Activated CD4-positive, CD25-positive, alpha-beta regulatory T cell (primary cell): ENCODE measurements at regions not wholly inside any gene's neighbourhood (a gene's known extent, or its start where the extent isn't known, plus 50 kb on each side); places are given as distances from the start of the nearest gene placed in this dataset.
"Not testable (repeated sequence)": the region's sequence is repeated elsewhere in the genome, so short reads cannot be mapped to it uniquely, and the experiment has no call there.

Experiments used
- DNase-seq, 4 experiments: peaks; one replicate each; lab custom pipeline; 2025; lab: John Stamatoyannopoulos, UW

DNA sequence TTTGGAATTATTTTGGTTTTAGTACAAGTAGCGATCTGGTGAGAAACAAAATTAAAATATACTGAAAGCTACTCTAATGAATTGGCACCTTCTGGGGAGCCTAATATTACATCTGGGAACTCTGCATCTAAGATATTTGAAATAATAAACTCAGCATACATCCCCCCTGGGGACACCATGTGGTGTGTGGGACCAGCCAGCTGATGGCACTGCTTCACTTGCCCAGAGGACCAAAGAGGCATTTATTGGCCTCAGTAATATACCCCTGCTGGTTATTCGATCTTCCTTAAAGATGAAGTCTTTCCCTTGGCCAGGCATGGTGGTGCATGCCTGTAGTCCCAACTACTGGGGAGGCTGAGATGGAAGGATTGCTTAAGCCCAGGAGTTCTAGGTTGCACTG is 195.1 kb upstream of the AUTS2 start:
- no peak for DNase-seq

DNA sequence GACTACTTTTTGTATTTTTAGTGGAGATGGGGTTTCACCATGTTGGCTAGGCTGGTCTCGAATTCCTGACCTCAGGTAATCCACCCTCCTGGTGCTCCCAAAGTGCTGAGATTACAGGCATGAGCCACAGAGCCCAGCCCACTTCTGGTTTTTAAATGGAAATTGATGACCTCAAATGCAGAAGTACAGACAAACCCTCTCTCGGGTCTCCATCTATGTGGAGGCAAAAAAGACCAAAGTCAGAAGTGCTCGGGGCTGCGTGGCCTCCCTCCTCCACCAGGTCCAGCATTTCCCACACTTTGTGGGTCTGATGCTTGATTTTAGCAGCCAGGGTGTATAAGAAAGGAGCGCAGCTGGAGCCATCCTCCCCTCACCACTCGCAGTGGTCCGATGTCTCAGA is 187.3 kb upstream of the AUTS2 start:
- no peak for DNase-seq

DNA sequence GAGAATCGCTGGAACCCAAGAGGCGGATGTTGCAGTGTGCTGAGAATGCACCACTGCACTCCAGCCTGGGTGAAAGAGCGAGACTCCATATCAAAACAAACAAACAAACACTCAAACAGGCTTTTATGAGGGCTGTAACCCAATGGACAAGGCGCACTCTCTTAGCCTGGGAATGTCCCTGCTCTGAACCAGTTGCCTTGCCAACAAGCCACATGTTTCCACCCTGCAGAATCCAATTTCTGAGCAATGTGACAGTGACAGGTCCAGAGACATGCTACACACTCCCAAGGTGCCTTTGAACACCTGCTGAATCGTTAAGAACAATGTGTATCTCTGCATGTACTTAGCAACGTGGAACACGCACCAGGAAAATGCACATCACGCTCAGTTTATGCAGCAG is 186.8 kb upstream of the AUTS2 start:
- DNase-seq: no peak

DNA sequence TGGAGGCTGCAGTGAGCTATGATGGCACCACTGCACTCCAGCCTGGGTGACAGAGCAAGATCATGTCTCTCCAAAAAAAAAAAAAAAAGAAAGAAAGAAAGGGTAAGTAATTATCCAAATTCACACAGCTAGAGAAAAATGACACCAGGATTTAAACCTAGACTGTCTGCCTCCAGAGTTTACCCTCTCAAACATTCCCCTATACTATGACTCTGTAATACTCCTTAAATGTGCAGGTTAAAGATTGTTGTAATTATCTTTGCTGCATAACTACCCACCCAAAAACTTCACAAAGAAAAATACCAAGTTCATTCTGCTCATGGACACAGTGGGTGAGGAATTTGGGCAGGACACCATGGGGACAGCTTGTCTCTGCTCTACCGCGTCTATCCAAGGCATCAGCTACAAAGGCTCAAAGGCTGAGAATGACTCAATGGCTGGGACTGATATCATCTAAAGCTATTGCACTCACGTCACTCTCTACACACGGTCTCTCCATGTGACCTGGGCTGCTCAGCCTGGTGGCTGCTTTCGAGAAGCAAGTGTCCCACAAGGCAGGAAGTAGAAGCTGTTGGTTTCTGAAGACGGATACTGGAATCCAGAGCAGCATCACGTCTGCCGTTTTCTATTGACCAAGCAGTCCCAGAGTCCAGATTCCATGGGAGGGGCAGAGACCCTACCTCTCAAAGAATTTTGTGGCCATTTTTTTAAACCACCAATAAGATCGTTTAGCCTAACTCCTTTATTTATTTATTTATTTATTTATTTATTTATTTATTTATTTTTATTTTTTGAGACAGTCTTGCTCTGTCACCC is 185.7 kb upstream of the AUTS2 start:
- no peak for DNase-seq

DNA sequence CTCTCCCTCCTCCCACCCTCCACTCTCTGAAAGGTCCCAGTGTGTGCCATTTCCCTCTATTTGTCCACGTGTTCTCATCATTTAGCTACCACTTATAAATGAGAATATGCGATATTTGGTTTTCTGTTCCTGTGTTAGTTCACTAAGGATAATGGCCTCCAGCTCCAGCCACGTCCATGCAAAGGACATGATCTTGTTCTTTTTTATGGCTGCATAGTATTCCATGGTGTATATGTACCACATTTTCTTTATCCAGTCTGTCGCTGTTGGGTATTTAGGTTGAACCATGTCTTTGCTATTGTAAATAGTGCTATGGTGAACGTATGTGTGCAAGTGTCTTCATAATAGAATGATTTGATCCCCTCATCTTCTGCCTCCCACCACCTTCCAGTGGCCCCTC is 183.7 kb upstream of the AUTS2 start:
- DNase-seq: no peak

DNA sequence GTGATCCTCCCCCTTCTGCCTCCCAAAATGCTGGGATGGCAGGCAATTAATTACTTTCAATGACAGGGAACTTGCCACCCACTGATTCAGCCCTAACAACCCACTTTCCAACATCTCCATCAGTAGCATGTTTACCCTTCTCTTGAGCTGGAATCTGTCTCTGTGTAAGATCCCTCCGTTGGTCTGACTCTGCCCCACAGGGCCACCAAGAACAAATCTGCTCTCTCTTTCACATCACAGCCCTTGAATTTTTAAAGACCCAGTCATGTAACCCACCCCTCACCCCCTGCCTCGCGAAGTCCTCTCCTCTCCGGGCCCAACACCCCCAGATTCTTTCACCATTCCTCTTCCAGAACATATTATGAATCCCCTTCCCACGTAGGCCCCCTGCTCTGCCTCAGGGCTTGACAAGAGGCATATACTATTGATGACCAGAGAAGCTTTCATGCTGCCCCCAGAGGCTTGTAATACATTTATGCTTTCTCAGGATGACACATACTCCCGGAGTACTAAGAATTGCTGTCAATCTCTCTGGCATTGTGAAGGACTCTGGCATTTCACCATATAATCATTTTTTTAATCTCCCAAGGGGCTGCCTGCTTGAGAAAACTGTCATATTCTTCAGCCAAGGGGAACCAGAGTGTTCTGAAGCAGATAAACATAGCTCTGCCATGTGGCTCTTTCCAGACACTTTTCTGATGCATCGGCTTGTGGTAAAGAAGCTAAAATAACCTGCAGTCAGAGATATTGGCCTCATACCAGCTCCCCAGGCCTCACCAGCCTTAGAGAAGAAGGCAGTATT is 179.2 kb upstream of the AUTS2 start:
- DNase-seq: no peak

DNA sequence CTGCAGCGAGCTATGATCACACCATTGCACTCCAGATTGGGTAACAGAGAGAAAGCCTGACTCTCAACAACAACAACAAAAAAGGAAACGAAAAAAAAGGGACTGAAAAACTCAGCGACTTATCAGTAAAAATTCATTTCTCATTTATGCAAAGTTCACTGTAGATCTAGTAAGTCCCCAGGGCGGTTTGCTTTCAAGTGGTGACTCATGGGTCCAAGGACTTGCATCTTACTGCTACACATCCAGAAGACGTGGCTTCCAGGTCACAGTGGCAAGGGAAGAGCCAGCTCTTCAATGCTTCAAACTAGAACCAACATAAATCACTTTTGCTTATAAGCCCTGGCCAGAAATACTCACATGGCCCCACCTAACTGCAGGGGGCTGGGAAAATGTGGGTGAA is 178.3 kb upstream of the AUTS2 start:
- no peak for DNase-seq

DNA sequence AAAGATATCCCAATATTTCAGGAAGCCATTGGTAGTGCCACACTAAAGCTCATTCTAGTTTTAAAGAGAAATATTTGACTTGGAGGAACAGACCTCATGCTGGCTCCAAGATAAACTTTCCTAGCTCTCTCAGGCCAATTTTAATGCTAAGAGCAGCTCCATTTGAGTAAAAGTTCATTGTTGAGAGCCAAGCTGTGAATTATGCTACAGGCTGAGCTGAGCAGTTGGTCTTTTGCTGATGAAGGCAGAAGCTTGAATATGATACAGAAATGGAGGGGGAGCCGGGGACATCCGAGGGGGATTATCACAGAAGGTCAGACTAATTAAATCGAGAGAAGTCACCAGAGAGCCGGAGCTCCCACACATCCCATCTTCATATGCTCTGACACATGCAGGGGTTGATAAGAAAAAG is 175.7 kb upstream of the AUTS2 start:
- no peak for DNase-seq

DNA sequence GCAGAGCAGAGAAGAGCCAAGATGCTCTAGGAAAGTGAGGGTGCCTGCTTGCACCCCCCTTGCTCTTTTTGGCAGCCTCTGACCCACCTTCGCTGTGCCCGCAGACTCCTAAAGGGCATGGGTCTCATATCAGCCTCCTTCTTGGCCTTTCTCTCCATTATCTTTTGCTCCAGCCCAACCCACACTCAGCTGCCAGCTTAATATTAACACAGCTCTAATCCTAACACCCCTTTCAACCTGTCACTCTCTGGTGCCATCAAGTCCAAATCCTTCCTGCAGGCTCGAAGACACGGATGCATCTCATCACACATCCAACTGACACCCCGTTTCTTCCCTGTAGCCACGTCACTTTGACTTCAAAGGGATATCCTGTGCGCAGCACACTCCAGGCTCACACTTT is 171.6 kb upstream of the AUTS2 start:
- no peak for DNase-seq

DNA sequence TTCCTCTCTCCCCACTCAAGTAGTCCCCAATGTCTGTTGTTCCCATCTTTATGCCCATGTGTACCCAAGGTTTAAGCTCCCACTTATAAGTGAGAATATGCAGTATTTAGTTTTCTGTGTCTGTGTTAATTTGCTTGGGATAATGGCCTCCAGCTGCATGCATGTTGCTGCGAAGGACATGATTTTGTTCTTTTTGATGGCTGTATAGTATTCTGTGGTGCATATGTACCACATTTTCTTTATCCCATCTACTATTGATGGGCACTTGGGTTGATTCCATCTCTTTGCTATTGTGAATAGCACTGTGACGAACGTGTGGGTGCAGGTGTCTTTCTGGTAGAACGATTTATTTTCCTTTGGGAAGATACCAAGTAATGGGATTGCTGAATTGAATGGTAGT is 170.2 kb upstream of the AUTS2 start:
- DNase-seq: no peak

DNA sequence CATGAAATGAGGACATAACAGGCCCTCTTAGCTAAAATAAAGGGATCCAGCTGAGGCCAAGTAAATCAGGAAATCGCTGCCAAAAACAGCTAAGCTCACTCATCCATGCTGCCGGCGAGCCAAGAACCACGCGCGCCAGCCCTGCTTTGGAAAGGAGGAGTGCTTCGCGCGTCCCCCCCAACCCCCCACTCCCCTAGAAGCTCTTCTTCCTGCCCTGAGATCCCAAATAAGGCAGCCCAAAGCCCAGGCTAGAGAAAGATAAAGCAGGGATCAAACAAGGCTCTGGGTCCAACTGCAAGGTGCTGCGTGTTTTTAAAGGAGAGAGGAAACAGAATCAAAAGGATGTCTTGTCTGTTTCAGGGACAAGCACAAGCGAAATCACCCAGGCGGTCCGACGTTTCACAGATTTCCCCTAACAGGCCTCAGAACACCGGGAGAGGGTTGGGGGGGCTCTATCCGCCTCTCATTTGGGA is 168.3 kb upstream of the AUTS2 start:
- DNase-seq: no peak

DNA sequence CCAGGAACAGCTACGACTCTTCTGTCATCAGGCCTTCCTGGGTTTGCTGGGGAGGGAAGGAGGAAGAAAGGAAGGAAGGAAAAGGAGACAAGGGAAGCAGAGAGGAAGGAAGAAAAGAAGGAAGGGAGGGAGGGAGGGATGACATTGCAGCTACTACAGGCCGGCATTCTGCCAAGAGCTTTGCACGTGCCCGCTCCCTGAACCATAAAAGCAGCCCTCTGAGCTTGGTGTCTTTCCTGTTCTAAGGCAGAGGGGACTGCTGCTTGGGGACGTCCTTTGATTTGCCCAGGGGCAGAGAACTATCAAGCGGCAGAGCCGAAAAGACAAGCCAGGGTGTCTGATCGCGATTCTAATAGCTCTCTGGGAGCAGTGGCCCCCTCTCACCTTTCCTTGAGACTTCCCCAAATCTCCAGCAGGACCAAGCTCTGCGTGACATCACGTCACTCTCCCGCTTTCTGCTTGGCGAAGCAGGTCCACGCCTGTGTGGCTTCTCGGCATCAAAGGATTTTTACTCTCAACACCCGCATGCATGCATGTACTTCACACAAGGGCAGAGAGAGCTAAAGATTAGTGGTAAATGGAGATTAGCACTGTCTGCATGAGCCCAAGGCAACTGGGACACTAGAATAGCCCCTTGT is 167.8 kb upstream of the AUTS2 start:
- DNase-seq: no peak

DNA sequence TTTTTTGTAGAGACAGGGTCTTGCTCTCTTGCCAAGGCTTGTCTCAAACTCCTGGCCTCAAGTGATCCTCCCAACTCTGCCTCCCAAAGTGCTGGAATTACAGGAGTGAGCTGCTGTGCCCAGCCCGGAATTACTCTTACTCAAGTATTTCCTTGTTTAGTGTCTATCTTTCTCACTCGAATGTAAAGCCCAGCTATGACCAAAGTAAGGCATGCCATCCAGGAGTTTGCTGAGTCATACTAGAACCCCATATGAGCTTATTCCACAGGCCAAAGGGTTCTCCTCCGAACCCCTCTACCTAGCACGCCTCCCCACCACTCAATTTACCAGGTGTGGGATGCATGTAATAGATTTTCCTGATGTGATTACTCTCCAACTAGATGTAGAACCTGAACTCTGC is 166.6 kb upstream of the AUTS2 start:
- no peak for DNase-seq

DNA sequence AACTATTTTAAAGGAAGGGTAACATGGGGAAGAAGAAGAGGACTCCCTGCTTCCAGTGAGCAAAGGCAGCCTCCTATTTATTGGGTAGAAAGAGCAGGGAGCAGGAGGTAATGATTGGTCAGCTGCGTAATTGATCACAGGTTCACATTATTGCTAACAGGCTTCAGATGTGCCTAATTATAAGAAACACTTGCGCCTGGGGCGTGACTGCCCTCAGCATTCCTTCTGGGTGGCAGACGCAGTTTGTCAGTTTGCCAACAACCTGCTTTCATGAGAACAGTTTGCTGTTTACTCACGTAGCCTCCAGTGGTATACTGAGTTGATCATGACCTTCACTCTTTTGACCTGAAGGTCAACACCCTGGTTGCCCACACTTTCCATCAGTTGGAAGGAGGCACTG is 166.0 kb upstream of the AUTS2 start:
- not testable (repeated sequence) for DNase-seq

DNA sequence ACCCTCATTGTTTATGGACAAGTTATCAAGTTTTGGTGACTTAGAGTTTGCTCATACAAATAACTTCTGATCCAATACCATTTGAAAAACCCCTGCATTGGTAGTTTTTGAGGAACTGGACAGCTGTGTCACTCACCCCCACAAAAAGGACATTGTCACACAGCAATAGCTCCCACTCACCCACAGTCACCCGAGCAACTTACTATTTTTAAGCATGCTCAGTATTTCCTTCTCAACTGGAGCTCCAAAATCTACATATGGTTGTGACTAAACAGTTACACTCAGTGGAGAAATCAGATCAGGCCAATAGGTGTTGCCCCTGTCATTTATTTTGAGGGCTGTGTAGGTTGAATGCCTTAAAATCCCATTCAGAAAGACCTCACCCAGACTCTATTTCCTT is 165.2 kb upstream of the AUTS2 start:
- no peak for DNase-seq

DNA sequence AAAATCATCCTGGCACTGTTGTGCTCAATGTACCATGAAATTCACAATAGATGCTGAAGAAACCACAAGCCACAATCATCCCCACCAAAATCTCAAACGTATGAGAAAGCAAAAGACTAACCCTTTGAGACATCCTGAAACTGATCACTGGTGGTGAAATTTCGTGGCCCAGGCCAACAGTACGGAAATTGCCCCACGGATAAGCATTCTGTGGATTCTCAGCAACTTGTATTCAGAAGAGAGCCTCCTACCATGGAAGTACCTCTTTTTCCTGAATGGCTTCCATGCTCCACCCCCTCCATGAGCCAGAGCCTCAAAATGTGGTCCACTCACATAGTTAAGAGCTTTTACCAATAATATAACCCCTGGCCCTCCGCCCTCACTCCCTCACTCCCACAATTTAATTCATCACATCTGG is 163.9 kb upstream of the AUTS2 start:
- no peak for DNase-seq

DNA sequence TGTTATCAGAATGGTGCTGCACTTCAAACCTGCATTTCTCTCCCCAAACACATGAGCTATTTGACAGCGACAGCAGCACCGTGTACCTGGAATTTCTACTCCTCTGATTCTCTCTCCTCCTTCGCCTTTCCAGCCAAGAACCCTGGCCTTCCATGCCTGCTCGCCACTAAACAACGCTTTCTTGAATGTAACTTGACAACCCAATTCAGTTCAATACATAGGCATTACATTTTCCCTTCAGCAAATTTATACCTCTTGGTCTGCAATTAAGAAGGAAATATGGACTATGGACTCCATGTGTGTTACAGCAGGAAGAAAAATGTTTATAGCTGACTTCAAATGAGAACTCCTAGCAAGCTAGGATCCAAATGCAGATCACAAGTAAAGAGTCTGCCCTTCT is 162.6 kb upstream of the AUTS2 start:
- DNase-seq: no peak

DNA sequence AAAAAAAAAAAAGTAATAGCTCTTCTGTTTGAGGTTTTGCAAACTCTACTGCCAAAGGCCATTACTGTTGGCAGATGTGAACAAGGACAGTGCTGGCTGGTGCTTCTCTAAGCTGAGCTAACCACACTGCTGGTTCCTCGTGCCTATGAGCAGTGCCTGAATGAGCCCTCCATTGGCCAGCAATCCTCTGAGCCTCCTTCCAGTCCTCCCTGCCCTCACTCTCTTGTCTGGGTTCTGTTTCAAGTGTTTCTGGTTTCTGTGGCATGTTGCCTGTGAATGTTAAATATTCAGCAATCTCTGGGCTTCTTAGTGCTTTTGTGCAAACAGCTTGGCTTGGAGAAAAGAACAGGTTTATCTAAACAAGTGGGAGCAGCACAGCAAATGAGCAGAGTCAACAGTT is 161.3 kb upstream of the AUTS2 start:
- no peak for DNase-seq

DNA sequence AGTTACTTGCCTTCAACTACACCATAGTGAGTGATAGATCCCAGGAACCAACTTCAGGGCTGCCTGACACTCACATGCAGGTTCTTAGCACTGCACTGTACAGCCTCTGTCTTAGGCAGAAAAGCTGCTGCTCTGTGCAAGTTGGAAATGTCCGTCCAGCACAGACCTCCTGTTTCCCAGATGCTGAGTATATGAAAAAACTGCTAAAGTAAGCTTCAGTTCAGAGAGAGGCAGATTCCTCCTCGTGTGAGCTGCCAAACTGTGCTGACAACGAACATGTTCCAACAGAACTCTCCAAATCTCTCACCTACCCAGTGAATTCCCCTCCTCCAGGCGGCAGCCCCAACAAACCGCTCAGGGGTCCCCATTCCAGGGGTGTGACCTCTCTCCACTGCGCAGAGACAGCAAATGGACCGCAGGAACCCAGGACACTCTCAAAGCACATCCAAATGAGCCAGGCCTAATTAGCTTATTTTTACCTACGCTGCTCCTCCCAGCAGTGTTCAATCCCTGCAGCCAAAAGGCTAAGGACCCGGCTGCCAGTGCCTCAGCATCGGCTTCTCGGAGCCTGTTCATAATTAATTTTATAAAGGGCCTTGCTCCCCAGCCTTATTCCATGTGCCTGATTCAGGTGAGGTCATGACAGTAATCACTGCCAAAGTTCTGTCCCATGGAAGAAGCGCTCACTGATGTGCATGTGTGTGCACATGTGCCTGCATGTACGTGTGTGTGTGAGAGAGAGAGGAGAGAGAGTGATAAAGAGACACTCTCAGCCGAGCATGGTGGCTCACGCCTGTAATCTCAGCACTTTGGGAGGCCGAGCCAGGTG is 159.5 kb upstream of the AUTS2 start:
- no peak for DNase-seq

DNA sequence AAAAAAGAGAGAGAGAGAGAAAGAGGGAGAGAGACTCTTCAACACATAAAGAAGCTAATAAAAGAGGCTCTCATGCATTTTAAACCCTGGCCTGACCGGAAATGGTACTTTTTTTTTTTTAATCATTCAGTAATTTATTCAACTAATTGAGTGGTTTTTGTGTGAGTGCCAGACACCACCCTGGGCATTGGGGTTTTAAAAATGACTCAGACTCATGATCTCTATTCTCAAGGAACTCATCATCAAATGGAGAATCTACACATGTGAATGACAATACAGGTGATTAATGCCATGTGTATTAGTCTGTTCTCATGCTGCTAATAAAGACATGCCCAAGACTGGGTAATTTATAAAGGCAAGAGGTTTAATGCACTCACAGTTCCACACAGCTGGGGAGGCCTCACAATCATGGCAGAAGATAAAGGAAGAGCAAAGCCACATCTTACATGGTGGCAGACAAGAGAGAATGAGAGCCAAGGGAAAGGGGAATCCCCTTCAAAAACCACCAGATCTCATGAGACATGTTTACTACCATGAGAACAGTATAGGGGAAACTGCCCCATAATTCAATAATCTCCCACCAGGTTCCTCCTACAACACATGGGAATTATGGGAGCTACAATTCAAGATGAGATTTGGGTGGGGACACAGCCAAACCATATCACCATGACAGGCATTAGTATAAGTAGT is 158.5 kb upstream of the AUTS2 start:
- DNase-seq: no peak

DNA sequence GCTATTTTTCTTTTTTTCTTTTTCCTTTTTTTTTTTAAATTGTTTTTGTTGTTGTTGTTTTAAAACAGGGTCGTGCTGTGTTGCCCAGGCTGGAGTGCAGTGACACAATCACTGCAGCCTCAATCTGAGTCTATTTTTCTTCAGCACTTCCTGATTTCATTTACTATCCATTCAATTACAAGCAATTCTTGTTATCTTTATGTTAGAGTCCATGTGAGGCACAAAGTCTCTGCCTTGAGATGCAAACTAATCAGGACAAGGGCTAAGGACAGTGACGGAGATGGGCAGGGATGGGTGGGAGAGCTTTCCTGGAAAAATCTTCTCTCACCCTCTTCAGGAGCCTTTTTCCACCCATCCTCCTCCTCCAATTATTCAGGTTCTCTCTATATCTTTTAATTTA is 157.3 kb upstream of the AUTS2 start:
- no peak for DNase-seq
